CD4-positive, alpha-beta T cell (primary cell): ENCODE measurements at regions not wholly inside any gene's neighbourhood (a gene's known extent, or its start where the extent isn't known, plus 50 kb on each side); places are given as distances from the start of the nearest gene placed in this dataset.

Experiments used
- ATAC-seq: fragments of 200-7000 bp; cut with Tn5 transposase; one replicate; pipeline ENCODE4 v1.10.0; 2022; ENCODE audit warnings: mild to moderate bottlenecking; ENCODE audit not compliant: poor library complexity
- CTCF ChIA-PET: fragments of 350-600 bp; sonication (Branson Sonifier 250); formaldehyde crosslinking; loops from one replicate; lab custom pipeline; 2021; ENCODE audit warnings: antibody characterized with exemption, inconsistent platforms; lab: Charles Lee
- POLR2A ChIA-PET: fragments of 350-600 bp; sonication (Branson Sonifier 250); formaldehyde crosslinking; loops from one replicate; lab custom pipeline; 2021; ENCODE audit warnings: antibody characterized with exemption, inconsistent platforms; lab: Charles Lee
- DNase-seq, 14 experiments: peaks; one replicate each; pipeline ENCODE4 v3.0.0-alpha.2; 2013 to 2020; ENCODE audit warnings: mixed read lengths in 2 of 14
- H3K27ac ChIP-seq, 2 donors: one replicate each; pipeline versions ENCODE4 v1.5.1 to v1.7.0; 2013; ENCODE audit warnings: low read length in 2 of 2, low read depth in 1 of 2, mild to moderate bottlenecking in 1 of 2
- H3K27me3 ChIP-seq, 2 experiments: 1 replicate in 1 of 2; 2 replicates in 1 of 2; pipeline versions ENCODE4 v1.6.1 to v1.7.0; 2013; ENCODE audit warnings: low read length in 2 of 2, control low read depth in 1 of 2, mild to moderate bottlenecking in 1 of 2, moderate library complexity in 1 of 2; ENCODE audit not compliant: insufficient read depth in 2 of 2, control insufficient read depth in 1 of 2
- H3K36me3 ChIP-seq: one replicate; pipeline ENCODE4 v1.6.1; 2013; ENCODE audit warnings: low read length, control low read depth; ENCODE audit not compliant: insufficient read depth
- H3K4me1 ChIP-seq: one replicate; pipeline ENCODE4 v1.6.1; 2013; ENCODE audit warnings: low read length, control low read depth; ENCODE audit not compliant: insufficient read depth
- H3K4me3 ChIP-seq: one replicate; pipeline ENCODE4 v1.5.1; 2013; ENCODE audit warnings: mild to moderate bottlenecking, low read length, moderate library complexity
- H3K9me3 ChIP-seq, 2 experiments: 1 replicate in 1 of 2; 2 replicates in 1 of 2; pipeline versions ENCODE4 v1.6.1 to v1.7.0; 2013; ENCODE audit warnings: low read length in 2 of 2, mild to moderate bottlenecking in 2 of 2, control low read depth in 1 of 2, moderate library complexity in 1 of 2; ENCODE audit not compliant: control insufficient read depth in 1 of 2, insufficient read depth in 1 of 2
- H3K27ac Mint-ChIP-seq: one replicate; pipeline ENCODE4 v1.8.0; 2020; ENCODE audit warnings: mixed read lengths
- H3K27me3 Mint-ChIP-seq: one replicate; pipeline ENCODE4 v1.8.0; 2021; ENCODE audit warnings: mixed read lengths
- H3K36me3 Mint-ChIP-seq: one replicate; pipeline ENCODE4 v1.8.0; 2021; ENCODE audit warnings: low read depth, mixed read lengths
- H3K4me1 Mint-ChIP-seq: one replicate; pipeline ENCODE4 v1.8.0; 2021; ENCODE audit warnings: low read depth, mixed read lengths
- H3K4me3 Mint-ChIP-seq: one replicate; pipeline ENCODE4 v1.8.0; 2020; ENCODE audit warnings: mild to moderate bottlenecking, mixed read lengths
- H3K9me3 Mint-ChIP-seq: one replicate; pipeline ENCODE4 v1.8.0; 2020; ENCODE audit warnings: mixed read lengths
- CTCF ChIP-seq: fragments of 200-600 bp; IDR thresholded peaks from one replicate; pipeline ENCODE4 v1.8.0; 2022; ENCODE audit warnings: antibody characterized with exemption, mild to moderate bottlenecking
- intact Hi-C, 2 experiments: fragments of 100-400 bp; cut with DNase I in 1 of 2; cut with micrococcal nuclease in 1 of 2; formaldehyde crosslinking; loops; one replicate each; pipeline versions ENCODE4 v1.15.1 to v1.9.0; 2023 to 2025; cut with DNase I, micrococcal nuclease

GRCh38 chr10:32163071-32163761 lies 107.0 kb upstream of the KIF5B start:
- intact Hi-C loops, result no loop called here
- CTCF ChIA-PET, result no interaction called here

GRCh38 chr10:32161586-32161985 lies 105.4 kb upstream of the KIF5B start:
- H3K9me3 ChIP-seq, result no peaks in the 10 kb centered on the region
- no peak overlapping the region for H3K27ac ChIP-seq
- ChIA-PET POLR2A (no interaction called here), CTCF (no interaction called here)
- H3K4me1 ChIP-seq, result no peaks in the 10 kb centered on the region
- Mint-ChIP-seq H3K27ac (no peak overlapping the region), H3K4me1 (no peaks in the 10 kb centered on the region), H3K4me3 (no peak overlapping the region), H3K27me3 (peaks cover 8% of the 10 kb centered on the region), H3K36me3 (no peaks in the 10 kb centered on the region), H3K9me3 (no peaks in the 10 kb centered on the region)
- no peaks in the 10 kb centered on the region for H3K36me3 ChIP-seq
- DNase-seq, result no peak
- ATAC-seq, result no peak
- TF ChIP-seq CTCF, result no peak
- intact Hi-C loops, result no loop called here
- no peaks in the 10 kb centered on the region for H3K27me3 ChIP-seq
- no peak overlapping the region for H3K4me3 ChIP-seq

More at GRCh38 chr10:32163071-32163761, 107.0 kb upstream of the KIF5B start:
- no peak overlapping the region for H3K27ac Mint-ChIP-seq
- Histone ChIP-seq H3K4me3 (no peak overlapping the region), H3K36me3 (no peaks in the 10 kb centered on the region), H3K4me1 (no peaks in the 10 kb centered on the region), H3K27ac (no peak overlapping the region), H3K27me3 (no peaks in the 10 kb centered on the region), H3K9me3 (no peaks in the 10 kb centered on the region)
- H3K4me3 Mint-ChIP-seq, result no peak overlapping the region
- DNase-seq, result no peak
- H3K4me1 Mint-ChIP-seq, result no peaks in the 10 kb centered on the region
- H3K36me3 Mint-ChIP-seq, result no peaks in the 10 kb centered on the region
- no peak for ATAC-seq
- H3K27me3 Mint-ChIP-seq, result peaks cover 8% of the 10 kb centered on the region
- no peak for TF ChIP-seq CTCF
- H3K9me3 Mint-ChIP-seq, result no peaks in the 10 kb centered on the region
- POLR2A ChIA-PET, result no interaction called here

- no peak for ATAC-seq
- H3K36me3 Mint-ChIP-seq, result no peaks in the 10 kb centered on the region
- H3K4me3 ChIP-seq, result no peak overlapping the region
Observed at GRCh38 chr10:32160864-32161263, 104.6 kb upstream of the KIF5B start.

More at GRCh38 chr10:32160864-32161263, 104.6 kb upstream of the KIF5B start:
- CTCF ChIA-PET, result no interaction called here
- no peak overlapping the region for H3K4me3 Mint-ChIP-seq
- Histone ChIP-seq H3K36me3 (no peaks in the 10 kb centered on the region), H3K4me1 (no peaks in the 10 kb centered on the region), H3K9me3 (no peaks in the 10 kb centered on the region), H3K27me3 (no peaks in the 10 kb centered on the region), H3K27ac (no peak overlapping the region)
- no peak overlapping the region for H3K27ac Mint-ChIP-seq
- TF ChIP-seq CTCF, result no peak
- intact Hi-C loops, result no loop called here
- no peak for DNase-seq
- H3K27me3 Mint-ChIP-seq, result peaks cover 8% of the 10 kb centered on the region
- POLR2A ChIA-PET, result no interaction called here
- H3K4me1 Mint-ChIP-seq, result no peaks in the 10 kb centered on the region
- H3K9me3 Mint-ChIP-seq, result peaks cover 2% of the 10 kb centered on the region
